ENCODE measurements at regions not wholly inside any gene's neighbourhood (a gene's known extent, or its start where the extent isn't known, plus 50 kb on each side); places are given as distances from the start of the nearest gene placed in this dataset.

- Histone ChIP-seq H3K79me2 (ENCODE audit: control insufficient read depth, insufficient read depth, low read length) (no peaks in the 10 kb centered on the region), H3K9ac (ENCODE audit: insufficient read depth in 1 of 2, low read depth in 2 of 2, low read length in 2 of 2) (no peak overlapping the region), H3K36me3 (ENCODE audit: control insufficient read depth, insufficient read depth, low read length) (no peaks in the 10 kb centered on the region), H3K4me3 (no peak overlapping the region), H3K4me1 (replicated peaks in 1 of 2; ENCODE audit: control insufficient read depth in 2 of 2, insufficient read depth in 2 of 2, low read length in 2 of 2) (no peaks in the 10 kb centered on the region), H2AFZ (ENCODE audit: low read depth, low read length) (no peak overlapping the region), H3K4me2 (ENCODE audit: insufficient read depth, low read length) (no peak overlapping the region), H3K27ac (ENCODE audit: extremely low read depth, low read depth, low read length) (no peak overlapping the region), H3K9me3 (replicated peaks; ENCODE audit: control insufficient read depth, insufficient read depth, low read depth, low read length) (no peaks in the 10 kb centered on the region), H4K20me1 (replicated peaks; ENCODE audit: control insufficient read depth, insufficient read depth, low read length) (no peaks in the 10 kb centered on the region), H3K27me3 (ENCODE audit: control insufficient read depth in 2 of 2, insufficient read depth in 2 of 2, low read length in 2 of 2) (peaks cover 0 to 5% of the 10 kb centered on the region in 2 experiments; a peak in 2 of 5 replicates), H3K9me1 (ENCODE audit: control insufficient read depth, insufficient read depth, low read length) (no peaks in the 10 kb centered on the region)
- FAIRE-seq (no peak), DNase-seq (ENCODE audit: extremely low read depth in 1 of 4, low spot score in 3 of 4) (no peak), ATAC-seq (no peak)
- TF ChIP-seq PML (IDR thresholded peaks at IDR 0.05; ENCODE audit: low read length) (no peak), ZNF445 (CRISPR knock-in tag; IDR thresholded peaks at IDR 0.05; ENCODE audit: low read depth) (no peak), PATZ1 (CRISPR knock-in tag; IDR thresholded peaks at IDR 0.05; ENCODE audit: borderline replicate concordance) (no peak), ZNF75A (CRISPR knock-in tag; IDR thresholded peaks at IDR 0.05) (no peak), FOXP1 (CRISPR knock-in tag; IDR thresholded peaks at IDR 0.05) (no peak), HNRNPK (IDR thresholded peaks at IDR 0.05; ENCODE audit: low read depth, low read length, poor library complexity, severe bottlenecking) (no peak), ELF2 (CRISPR knock-in tag; IDR thresholded peaks at IDR 0.05) (no peak), PHB (CRISPR knock-in tag; IDR thresholded peaks at IDR 0.05) (no peak), CREB3L1 (IDR thresholded peaks at IDR 0.05; ENCODE audit: borderline replicate concordance, low read depth) (no peak)
- CTCF ChIA-PET (ENCODE audit: low intra/inter-chr PET ratio): no interaction called here
- intact Hi-C loops (cut with micrococcal nuclease): no loop called here
- in situ Hi-C loops (cut with MboI): no loop called here
- WGBS (ENCODE audit: insufficient coverage, low coverage, missing lambda C conversion rate): 1% methylated on average over 4 of the region's 4 CpGs
- BruUV-seq (replicated peaks): no TSS peak
- POLR2A ChIA-PET: interaction anchor here (0.7 kb wide), 1 partner anchor 52 kb away, joined by 4 read pairs; no protein-coding TSS in a partner anchor
These were observed 627.9 kb upstream of the TBX3 start for GRCh38 chr12:115311875-115312274.

Data from K562 (cell line).